MM.1S (cell line): ENCODE measurements at regions not wholly inside any gene's neighbourhood (a gene's known extent, or its start where the extent isn't known, plus 50 kb on each side); places are given as distances from the start of the nearest gene placed in this dataset.

Experiments used
- DNase-seq: peaks from one replicate; pipeline ENCODE4 v3.0.0-alpha.2; 2015
- H2AFZ ChIP-seq: fragments of 300-600 bp; sonication (generic); 2 replicates; pipeline ENCODE4 v1.6.0; 2016; ENCODE audit warnings: antibody characterized with exemption, low read length
- H3F3A ChIP-seq: fragments of 300-600 bp; sonication (generic); 2 replicates; pipeline ENCODE4 v1.6.1; 2016; ENCODE audit warnings: mild to moderate bottlenecking, antibody characterized with exemption, low read length, moderate library complexity, mixed read lengths; ENCODE audit not compliant: insufficient read depth
- H3K27ac ChIP-seq: fragments of 300-600 bp; sonication (generic); 2 replicates; pipeline ENCODE4 v1.5.1; 2016; ENCODE audit warnings: mild to moderate bottlenecking, low read length
- H3K27me3 ChIP-seq: fragments of 300-600 bp; sonication (generic); replicated peaks from 2 replicates; pipeline ENCODE4 v1.6.0; 2016; ENCODE audit warnings: low read length; ENCODE audit not compliant: insufficient read depth
- H3K36me3 ChIP-seq: fragments of 300-600 bp; sonication (generic); replicated peaks from 2 replicates; pipeline ENCODE4 v1.6.1; 2016; ENCODE audit warnings: mild to moderate bottlenecking, low read length, mixed read lengths; ENCODE audit not compliant: insufficient read depth
- H3K4me1 ChIP-seq: fragments of 300-600 bp; sonication (generic); 2 replicates; pipeline ENCODE4 v1.6.1; 2016; ENCODE audit warnings: low read length, mixed read lengths
- H3K4me2 ChIP-seq: fragments of 300-600 bp; sonication (generic); 2 replicates; pipeline ENCODE4 v1.6.0; 2016; ENCODE audit warnings: low read depth, low read length
- H3K4me3 ChIP-seq: fragments of 300-600 bp; sonication (generic); 2 replicates; pipeline ENCODE4 v1.5.1; 2016; ENCODE audit warnings: low read length, mixed read lengths
- H3K79me2 ChIP-seq: fragments of 300-600 bp; sonication (generic); 2 replicates; pipeline ENCODE4 v1.6.1; 2016; ENCODE audit warnings: mixed run types, low read length, mixed read lengths
- H3K9ac ChIP-seq: fragments of 300-600 bp; sonication (generic); 2 replicates; pipeline ENCODE4 v1.6.1; 2016; ENCODE audit warnings: low read length, mixed read lengths
- H3K9me2 ChIP-seq: fragments of 300-600 bp; sonication (generic); replicated peaks from 2 replicates; pipeline ENCODE4 v1.6.1; 2016; ENCODE audit warnings: mild to moderate bottlenecking, low read length, mixed read lengths; ENCODE audit not compliant: insufficient read depth
- H3K9me3 ChIP-seq: fragments of 300-600 bp; sonication (generic); replicated peaks from 2 replicates; pipeline ENCODE4 v1.6.1; 2016; ENCODE audit warnings: mild to moderate bottlenecking, low read length, mixed read lengths; ENCODE audit not compliant: insufficient read depth
- H4K20me1 ChIP-seq: fragments of 300-600 bp; sonication (generic); 2 replicates; pipeline ENCODE4 v1.6.1; 2016; ENCODE audit warnings: mild to moderate bottlenecking, low read length, moderate library complexity, mixed read lengths; ENCODE audit not compliant: insufficient read depth
- CTCF ChIP-seq: fragments of 300-600 bp; sonication (generic); IDR thresholded peaks from 2 replicates; pipeline ENCODE4 v1.5.1; 2016; ENCODE audit warnings: antibody characterized with exemption, low read length, mixed read lengths
- EZH2 ChIP-seq: fragments of 300-600 bp; sonication (generic); optimal IDR thresholded peaks from 2 replicates; pipeline ENCODE3; 2017; ENCODE audit warnings: low read depth, mild to moderate bottlenecking, antibody characterized with exemption, low read length, mixed read lengths
- EZH2phosphoT487 ChIP-seq: fragments of 300-600 bp; sonication (generic); IDR thresholded peaks from 2 replicates; pipeline ENCODE4 v1.6.1; 2018; ENCODE audit warnings: antibody characterized with exemption, low read length

GRCh38 chr11:127738771-127739286 lies 738.3 kb upstream of the KIRREL3 start:
- H3K4me2 ChIP-seq: no peak overlapping the region
- no peaks in the 10 kb centered on the region for H3K4me1 ChIP-seq
- H3K27me3 ChIP-seq: no peaks in the 10 kb centered on the region
- H3K79me2 ChIP-seq: no peaks in the 10 kb centered on the region
- no peaks in the 10 kb centered on the region for H3F3A ChIP-seq
- H3K9ac ChIP-seq: no peak overlapping the region
- TF ChIP-seq EZH2phosphoT487 (no peak), EZH2 (no peak), CTCF (no peak)
- H4K20me1 ChIP-seq: no peaks in the 10 kb centered on the region
- no peaks in the 10 kb centered on the region for H3K9me3 ChIP-seq
- DNase-seq: no peak
- H2AFZ ChIP-seq: no peak overlapping the region
- no peak overlapping the region for H3K4me3 ChIP-seq
- H3K9me2 ChIP-seq: no peaks in the 10 kb centered on the region
- no peaks in the 10 kb centered on the region for H3K36me3 ChIP-seq
- H3K27ac ChIP-seq: no peak overlapping the region

GRCh38 chr11:127737499-127737898 lies 736.9 kb upstream of the KIRREL3 start:
- H3K4me2 ChIP-seq: no peak overlapping the region
- H3K9ac ChIP-seq: no peak overlapping the region
- H4K20me1 ChIP-seq: no peaks in the 10 kb centered on the region
- no peaks in the 10 kb centered on the region for H3K79me2 ChIP-seq
- no peak overlapping the region for H2AFZ ChIP-seq
- no peaks in the 10 kb centered on the region for H3K27me3 ChIP-seq
- no peak for TF ChIP-seq EZH2phosphoT487
- TF ChIP-seq CTCF: no peak
- TF ChIP-seq EZH2: no peak
- no peaks in the 10 kb centered on the region for H3K36me3 ChIP-seq
- H3F3A ChIP-seq: no peaks in the 10 kb centered on the region
- no peak for DNase-seq
- no peaks in the 10 kb centered on the region for H3K4me1 ChIP-seq
- no peaks in the 10 kb centered on the region for H3K9me2 ChIP-seq
- H3K9me3 ChIP-seq: no peaks in the 10 kb centered on the region
- no peak overlapping the region for H3K27ac ChIP-seq
- no peak overlapping the region for H3K4me3 ChIP-seq

- no peaks in the 10 kb centered on the region for H3F3A ChIP-seq
- H3K4me1 ChIP-seq: no peaks in the 10 kb centered on the region
- no peaks in the 10 kb centered on the region for H3K36me3 ChIP-seq
- H3K9me2 ChIP-seq: no peaks in the 10 kb centered on the region
- H3K9me3 ChIP-seq: no peaks in the 10 kb centered on the region
- H3K27ac ChIP-seq: no peak overlapping the region
- no peak overlapping the region for H3K9ac ChIP-seq
- DNase-seq: no peak
- TF ChIP-seq EZH2 (no peak), CTCF (no peak), EZH2phosphoT487 (no peak)
- no peaks in the 10 kb centered on the region for H3K27me3 ChIP-seq
- H3K79me2 ChIP-seq: no peaks in the 10 kb centered on the region
- H2AFZ ChIP-seq: no peak overlapping the region
- H4K20me1 ChIP-seq: no peaks in the 10 kb centered on the region
- H3K4me3 ChIP-seq: no peak overlapping the region
- H3K4me2 ChIP-seq: no peak overlapping the region
These were observed 733.0 kb upstream of the KIRREL3 start for GRCh38 chr11:127733552-127733951.
